GM18873 (cell line): ENCODE measurements at regions not wholly inside any gene's neighbourhood (a gene's known extent, or its start where the extent isn't known, plus 50 kb on each side); places are given as distances from the start of the nearest gene placed in this dataset.
"Not testable (repeated sequence)": the region's sequence is repeated elsewhere in the genome, so short reads cannot be mapped to it uniquely, and the experiment has no call there.

Experiments
- ATAC-seq: cut with Tn5 transposase; IDR thresholded peaks from one replicate; pipeline ENCODE4 v1.9.1; 2021; ENCODE audit warnings: mild to moderate bottlenecking, moderate library complexity, moderate number of reproducible peaks; ENCODE audit not compliant: unreplicated experiment, low FRiP score

GRCh38 chr4:18749391-18749790, 727.8 kb upstream of the LCORL start:
- no peak for ATAC-seq

- no peak for ATAC-seq
Observed at GRCh38 chr4:18736551-18736950, 715.0 kb upstream of the LCORL start.

GRCh38 chr4:18735740-18736268, 714.2 kb upstream of the LCORL start:
- no peak for ATAC-seq

- ATAC-seq: no peak
Observed at GRCh38 chr4:18734405-18734804, 712.9 kb upstream of the LCORL start.

GRCh38 chr4:18733961-18734360, 712.4 kb upstream of the LCORL start:
- ATAC-seq: no peak

DNA sequence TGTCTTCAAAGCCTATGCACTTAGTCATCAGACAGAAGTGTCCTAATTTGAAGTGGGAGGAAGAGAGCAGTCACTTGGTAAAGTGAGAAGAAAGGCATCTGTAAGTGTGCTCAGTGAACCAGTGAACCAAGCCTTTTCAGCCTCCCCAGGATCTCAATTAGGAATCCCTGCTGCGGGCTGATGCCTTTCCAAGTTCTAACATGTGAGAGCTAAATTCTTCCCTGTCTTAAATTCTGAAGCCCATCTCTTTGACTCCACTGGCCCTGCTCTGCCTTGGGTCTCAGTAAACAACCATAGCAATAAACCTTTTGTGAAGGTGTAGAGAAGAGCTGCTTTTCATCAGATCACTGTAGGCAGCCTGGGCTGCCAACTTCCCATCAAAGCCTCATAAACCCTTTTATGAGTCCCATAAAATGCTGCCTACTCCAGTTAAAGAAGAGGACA, 701.2 kb upstream of the LCORL start:
- no peak for ATAC-seq

DNA sequence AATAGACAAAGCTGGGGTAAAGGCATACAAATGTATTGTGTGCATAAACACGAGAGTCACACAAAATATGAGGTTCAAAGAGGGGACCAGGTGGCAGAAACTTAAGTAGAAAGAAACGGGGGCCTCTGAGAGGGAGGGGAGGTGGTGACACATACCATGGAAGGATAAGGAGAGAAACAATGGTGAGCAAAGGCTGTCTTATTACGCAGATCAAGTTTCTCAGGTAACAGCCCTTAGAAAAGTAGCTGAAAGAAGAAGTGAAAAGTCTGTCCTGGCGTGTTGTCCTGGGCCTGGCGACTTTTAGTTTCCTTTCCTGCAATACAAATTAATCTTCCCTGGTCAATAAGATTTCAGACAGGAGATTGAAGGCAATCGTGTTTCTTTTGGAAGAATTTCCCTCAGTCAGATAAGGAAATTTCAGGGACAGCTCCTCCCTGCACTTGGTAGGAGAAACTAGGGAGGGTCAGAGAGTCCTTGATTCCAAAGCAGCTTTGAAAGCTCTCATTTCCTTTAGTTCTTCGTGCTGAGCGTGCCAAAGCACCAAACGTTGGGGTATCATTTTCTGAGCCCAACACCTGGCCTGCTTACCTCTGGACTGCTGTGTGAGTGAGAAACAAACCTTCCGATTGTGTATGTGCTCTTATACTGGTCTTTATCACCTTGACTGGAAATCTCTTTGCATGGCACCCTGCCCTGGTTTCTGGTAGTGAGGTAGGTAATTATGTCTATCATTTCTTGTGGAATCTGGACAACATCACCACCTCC, 676.7 kb upstream of the LCORL start:
- ATAC-seq: no peak

DNA sequence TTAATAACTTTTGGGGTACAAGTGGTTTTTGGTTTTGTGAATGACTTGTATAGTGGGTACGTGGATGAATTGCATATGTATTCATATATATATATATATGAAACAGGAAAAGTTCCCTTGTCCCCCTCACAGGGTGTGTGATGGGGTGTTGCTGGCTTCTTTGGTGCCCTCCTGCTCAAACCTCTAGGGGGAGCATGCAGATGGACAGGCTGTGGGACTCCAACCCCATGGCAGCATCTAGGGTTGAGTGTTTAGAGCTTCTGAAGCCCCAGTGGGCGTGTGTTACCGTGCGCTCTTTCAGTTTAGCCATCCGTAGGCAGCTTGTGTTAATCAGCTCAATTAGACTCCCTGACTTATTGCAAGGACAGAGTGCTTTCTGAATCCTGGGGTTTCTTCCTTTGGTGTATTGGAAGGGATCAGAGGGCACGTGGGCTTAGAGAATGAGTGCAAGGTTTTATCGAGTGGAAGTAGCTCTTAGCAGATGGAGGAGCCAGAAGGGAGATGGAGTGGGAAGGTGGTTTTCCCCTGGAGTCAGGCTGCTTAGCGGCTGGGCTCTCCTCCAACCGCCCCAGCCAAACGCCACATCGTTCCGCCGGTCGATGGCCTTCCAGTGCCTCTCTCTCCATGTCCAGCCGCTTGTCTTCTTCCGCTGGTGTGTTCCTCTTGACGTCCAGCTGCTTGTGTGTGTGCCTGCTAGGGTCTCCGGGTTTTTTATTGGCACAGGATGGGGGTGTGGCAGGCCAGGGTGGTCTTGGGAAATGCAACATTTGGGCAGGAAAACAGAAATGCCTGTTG, 674.4 kb upstream of the LCORL start:
- no peak for ATAC-seq

- ATAC-seq: no peak
Observed at GRCh38 chr4:18691431-18692200, 670.1 kb upstream of the LCORL start.

DNA sequence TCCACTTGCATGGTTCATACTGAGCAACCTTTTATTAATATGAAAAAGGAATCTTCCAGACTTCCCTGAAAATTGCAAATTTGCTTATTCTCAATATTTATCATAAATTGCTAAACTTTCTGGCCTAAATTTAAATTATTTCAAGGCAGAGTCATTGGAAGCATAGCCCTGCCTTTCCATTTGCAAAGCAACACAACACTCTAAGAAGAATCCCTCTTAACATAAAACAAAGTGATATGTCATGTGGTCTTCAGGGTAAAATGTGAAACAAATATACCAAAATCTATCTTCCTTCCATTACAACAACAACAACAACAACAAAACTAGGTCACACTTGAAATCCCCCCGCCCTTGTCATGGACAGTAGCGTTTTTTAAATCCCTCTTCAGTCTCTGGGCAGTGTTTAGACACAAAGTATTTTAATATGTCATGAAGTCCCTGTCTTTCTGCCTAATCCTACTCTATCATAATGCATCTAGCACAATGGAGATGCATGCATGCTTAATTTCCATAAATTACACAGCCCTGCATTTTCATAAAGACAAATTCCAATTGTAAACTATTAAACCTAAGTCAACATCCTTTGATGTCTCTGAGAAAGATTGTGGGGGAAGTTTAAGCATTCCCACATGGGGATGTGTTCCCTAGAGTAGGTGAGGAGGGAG, 668.9 kb upstream of the LCORL start:
- ATAC-seq: no peak

GRCh38 chr4:18689308-18690115, 668.0 kb upstream of the LCORL start:
- ATAC-seq: peak; percentile 79

DNA sequence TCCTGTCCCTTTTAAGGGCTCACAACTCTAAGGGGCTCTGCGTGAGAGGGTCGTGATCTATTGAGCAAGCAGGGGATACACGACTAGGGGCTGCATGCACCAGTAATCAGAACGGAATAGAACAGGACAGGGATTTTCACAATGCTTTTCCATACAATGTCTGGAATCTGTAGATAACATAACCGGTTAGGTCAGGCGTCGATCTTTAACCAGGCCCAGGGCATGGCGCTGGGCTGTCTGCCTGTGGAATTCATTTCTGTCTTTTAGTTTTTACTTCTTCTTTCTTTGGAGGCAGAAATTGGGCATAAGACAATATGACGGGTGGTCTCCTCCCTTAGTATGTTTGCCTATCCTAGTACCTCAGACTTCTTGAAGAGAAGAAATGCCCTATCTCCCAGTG, 666.8 kb upstream of the LCORL start:
- not testable (repeated sequence) for ATAC-seq

DNA sequence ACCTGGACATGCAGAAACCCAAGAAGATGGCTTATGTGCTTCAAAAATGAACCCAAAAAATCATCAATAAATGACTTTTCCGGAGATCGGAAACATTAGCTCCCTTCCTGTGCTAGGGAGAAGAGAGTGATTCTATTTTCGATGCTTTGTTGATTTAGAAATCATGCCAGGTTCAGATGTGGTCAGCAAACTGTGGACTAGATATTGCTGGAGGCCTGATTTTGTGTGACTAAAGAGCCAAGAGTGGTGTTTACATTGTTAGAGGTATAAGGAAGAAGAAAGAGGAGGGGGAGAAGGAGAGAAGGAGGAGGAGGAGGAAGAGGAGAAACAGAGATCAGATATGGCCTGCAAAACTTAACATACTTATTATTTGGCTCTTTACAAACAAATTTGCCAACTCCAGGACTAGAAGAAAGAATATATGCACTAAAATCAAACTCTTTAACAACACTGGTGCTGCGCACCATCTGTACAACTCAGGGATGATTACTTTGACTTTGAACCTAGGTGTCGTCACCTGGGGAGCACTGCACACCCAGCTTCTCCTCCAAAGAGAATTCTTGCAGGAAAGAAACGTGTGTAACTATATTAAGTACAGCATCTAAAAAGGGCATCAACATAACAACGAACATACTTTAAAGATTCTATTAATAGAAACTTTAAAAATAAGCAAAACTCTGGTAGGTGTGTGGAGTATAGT, 664.9 kb upstream of the LCORL start:
- no peak for ATAC-seq

- ATAC-seq: no peak
Observed at GRCh38 chr4:18684932-18685331, 663.4 kb upstream of the LCORL start.

GRCh38 chr4:18676526-18676915, 655.0 kb upstream of the LCORL start:
- ATAC-seq: no peak

- no peak for ATAC-seq
Observed at GRCh38 chr4:18675586-18676525, 654.3 kb upstream of the LCORL start.

GRCh38 chr4:18670034-18670433, 648.5 kb upstream of the LCORL start:
- no peak for ATAC-seq

GRCh38 chr4:18669390-18669789, 647.8 kb upstream of the LCORL start:
- no peak for ATAC-seq
